ENCODE measurements at regions not wholly inside any gene's neighbourhood (a gene's known extent, or its start where the extent isn't known, plus 50 kb on each side); places are given as distances from the start of the nearest gene placed in this dataset.

DNA sequence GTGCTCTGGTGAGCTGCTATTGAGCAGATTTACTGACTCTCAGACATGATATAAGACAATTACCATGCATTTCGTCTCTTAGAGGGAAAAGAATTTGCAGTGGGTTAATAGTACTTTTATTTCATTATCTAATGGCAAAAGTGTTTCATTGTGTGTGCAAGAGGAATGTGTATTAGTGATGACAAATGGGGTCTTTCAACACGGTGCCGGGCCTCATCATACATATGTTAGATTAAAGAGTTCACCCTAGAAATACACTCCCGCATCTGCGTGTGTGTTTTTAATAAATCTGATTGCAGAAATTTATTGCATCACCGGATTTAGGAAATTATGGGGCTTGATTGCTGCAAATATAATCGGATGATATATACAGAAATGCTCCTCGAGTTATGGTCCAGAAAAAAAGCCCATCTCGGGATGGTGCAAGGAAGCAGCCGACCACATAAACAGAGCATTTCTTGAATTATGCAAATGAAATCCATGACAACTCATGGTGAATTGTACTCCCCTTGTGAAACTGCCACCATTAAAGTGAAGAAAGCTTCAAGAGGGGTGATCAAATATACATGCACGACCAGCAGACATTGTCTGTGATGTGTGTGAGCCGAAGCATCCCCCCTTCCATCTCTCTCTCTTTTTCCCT lies 156.0 kb downstream of the PHETA1 start:
- TF ChIP-seq BHLHE40 (IDR thresholded peaks at IDR 0.05; ENCODE audit: borderline replicate concordance): no peak
- no peak for TF ChIP-seq FOXA1 (IDR thresholded peaks at IDR 0.05)
- TF ChIP-seq LEF1 (IDR thresholded peaks at IDR 0.05; ENCODE audit: borderline replicate concordance): no peak
